NCI-H2081 (cell line): ENCODE measurements at regions not wholly inside any gene's neighbourhood (a gene's known extent, or its start where the extent isn't known, plus 50 kb on each side); places are given as distances from the start of the nearest gene placed in this dataset.
"Not testable (repeated sequence)": the region's sequence is repeated elsewhere in the genome, so short reads cannot be mapped to it uniquely, and the experiment has no call there.

Source experiments
- DNase-seq, 2 experiments: peaks; one replicate each; lab custom pipeline; 2025; lab: John Stamatoyannopoulos, UW

GRCh38 chr11:134845474-134846327 lies 433.7 kb upstream of the B3GAT1 start:
- no peak for DNase-seq

GRCh38 chr11:134844838-134845237 lies 432.8 kb upstream of the B3GAT1 start:
- no peak for DNase-seq

- DNase-seq, result no peak
Observed at GRCh38 chr11:134843735-134844134, 431.7 kb upstream of the B3GAT1 start.

GRCh38 chr11:134843020-134843419 lies 431.0 kb upstream of the B3GAT1 start:
- no peak for DNase-seq

GRCh38 chr11:134841972-134842371 lies 429.9 kb upstream of the B3GAT1 start:
- no peak for DNase-seq

GRCh38 chr11:134841411-134841810 lies 429.4 kb upstream of the B3GAT1 start:
- DNase-seq, result no peak

GRCh38 chr11:134840945-134841344 lies 428.9 kb upstream of the B3GAT1 start:
- no peak for DNase-seq

GRCh38 chr11:134840165-134840564 lies 428.1 kb upstream of the B3GAT1 start:
- not testable (repeated sequence) for DNase-seq

GRCh38 chr11:134838708-134839107 lies 426.7 kb upstream of the B3GAT1 start:
- DNase-seq, result no peak

- no peak for DNase-seq
Observed at GRCh38 chr11:134837887-134838232, 425.8 kb upstream of the B3GAT1 start.

GRCh38 chr11:134837166-134837886 lies 425.3 kb upstream of the B3GAT1 start:
- no peak for DNase-seq

- DNase-seq, result no peak
Observed at GRCh38 chr11:134836561-134836960, 424.5 kb upstream of the B3GAT1 start.

- DNase-seq, result no peak
Observed at GRCh38 chr11:134835561-134835960, 423.5 kb upstream of the B3GAT1 start.

- no peak for DNase-seq
Observed at GRCh38 chr11:134830312-134830711, 418.3 kb upstream of the B3GAT1 start.

- no peak for DNase-seq
Observed at GRCh38 chr11:134823970-134824369, 411.9 kb upstream of the B3GAT1 start.

- no peak for DNase-seq
Observed at GRCh38 chr11:134822897-134823296, 410.9 kb upstream of the B3GAT1 start.

- no peak for DNase-seq
Observed at GRCh38 chr11:134821422-134821821, 409.4 kb upstream of the B3GAT1 start.

GRCh38 chr11:134819041-134819440 lies 407.0 kb upstream of the B3GAT1 start:
- DNase-seq, result no peak

- no peak for DNase-seq
Observed at GRCh38 chr11:134818516-134818915, 406.5 kb upstream of the B3GAT1 start.

GRCh38 chr11:134815404-134815803 lies 403.4 kb upstream of the B3GAT1 start:
- DNase-seq, result no peak

GRCh38 chr11:134807997-134808396 lies 396.0 kb upstream of the B3GAT1 start:
- DNase-seq, result no peak

GRCh38 chr11:134802598-134802997 lies 390.6 kb upstream of the B3GAT1 start:
- DNase-seq, result no peak

- DNase-seq, result no peak
Observed at GRCh38 chr11:134802116-134802515, 390.1 kb upstream of the B3GAT1 start.
